ENCODE measurements at regions not wholly inside any gene's neighbourhood (a gene's known extent, or its start where the extent isn't known, plus 50 kb on each side); places are given as distances from the start of the nearest gene placed in this dataset.

DNA sequence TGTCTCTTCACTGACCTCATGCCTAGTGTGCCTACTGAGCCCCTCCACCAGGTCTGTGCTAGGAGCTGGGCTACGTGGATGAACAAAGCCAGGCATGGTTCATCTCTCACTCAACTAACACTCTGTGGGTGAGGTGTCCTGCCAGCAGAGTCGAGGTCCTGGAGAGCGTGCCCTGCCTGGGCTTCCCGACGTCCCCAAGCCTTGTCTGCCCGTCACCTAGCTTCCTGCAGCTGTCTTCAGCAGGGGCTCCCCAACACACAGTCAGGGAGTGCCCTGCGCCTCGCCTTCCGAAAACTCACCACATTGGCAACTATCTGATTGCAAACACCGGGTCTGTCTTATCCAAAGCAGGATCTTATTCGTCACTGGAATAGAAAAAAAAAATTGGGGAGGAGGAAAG lies 167.5 kb upstream of the ZC3H12A start:
- Histone ChIP-seq H3K27ac (ENCODE audit: insufficient read length, low read depth, low read length) (no peak overlapping the region), H2BK120ac (ENCODE audit: low read depth, low read length, poor library complexity, severe bottlenecking) (no peak overlapping the region), H3K27me3 (ENCODE audit: insufficient read depth, low read length) (no peaks in the 10 kb centered on the region), H3K79me2 (ENCODE audit: insufficient read depth, low read length) (no peaks in the 10 kb centered on the region), H2AFZ (ENCODE audit: low read length) (no peak overlapping the region), H2BK20ac (ENCODE audit: low read depth, low read length, poor library complexity, severe bottlenecking) (no peak overlapping the region), H3T11ph (ENCODE audit: low read length) (no peak overlapping the region), H3K4me2 (ENCODE audit: insufficient read depth, insufficient read length, low read length) (no peak overlapping the region), H3K14ac (ENCODE audit: insufficient read depth, low read length) (no peak overlapping the region; the same call in 1 of the 2 replicates), H3K56ac (ENCODE audit: insufficient read length, low read depth, low read length) (no peak overlapping the region), H3K23ac (ENCODE audit: insufficient read length, low read depth, low read length) (no peak overlapping the region), H3K79me1 (ENCODE audit: insufficient read depth, low read depth, low read length, poor library complexity, severe bottlenecking) (no peaks in the 10 kb centered on the region), H2BK5ac (ENCODE audit: insufficient read length, low read length) (no peak overlapping the region), H3K9me3 (ENCODE audit: control insufficient read depth, low read depth, low read length) (no peaks in the 10 kb centered on the region), H3K23me2 (ENCODE audit: insufficient read length, low read depth, low read length, poor library complexity, severe bottlenecking) (peaks cover 2% of the 10 kb centered on the region), H2AK5ac (ENCODE audit: insufficient read length, low read length) (no peak overlapping the region), H4K8ac (replicated peaks; ENCODE audit: insufficient read length, low read depth, low read length) (no peak overlapping the region), H4K5ac (ENCODE audit: insufficient read length, low read depth, low read length) (no peak overlapping the region), H4K20me1 (ENCODE audit: control insufficient read depth, insufficient read depth, insufficient read length) (no peaks in the 10 kb centered on the region), H2BK15ac (ENCODE audit: low read depth, low read length) (no peak overlapping the region), H2BK12ac (ENCODE audit: insufficient read length, low read depth, low read length) (no peak overlapping the region), H3K18ac (ENCODE audit: insufficient read length, low read depth, low read length) (no peak overlapping the region), H3K4ac (ENCODE audit: low read depth, low read length) (no peak overlapping the region), H3K9ac (ENCODE audit: extremely low read depth, insufficient read length, low read length) (no peak overlapping the region), H4K91ac (ENCODE audit: insufficient read length, low read depth, low read length) (no peak overlapping the region), H3K4me1 (ENCODE audit: insufficient read depth, low read length) (no peaks in the 10 kb centered on the region)
- no CpG with 5 or more reads among the region's 11 CpGs for WGBS (ENCODE audit: extremely low coverage, insufficient read length, low lambda C conversion rate)
- Mint-ChIP-seq H3K36me3 (ENCODE audit: insufficient read depth in 1 of 3, low read depth in 3 of 3) (no peaks in the 10 kb centered on the region), H3K27me3 (ENCODE audit: low read depth) (peaks cover 6% of the 10 kb centered on the region; the same call in 1 of the 2 replicates), H3K4me3 (no peak overlapping the region), H3K27ac (peak overlapping the region in 1 of 3 experiments; percentile 41; a peak in 1 of 7 replicates), H3K4me1 (peaks cover 9 to 45% of the 10 kb centered on the region in 2 experiments), H3K9me3 (no peaks in the 10 kb centered on the region)
- no peak for DNase-seq
- TF ChIP-seq, protein P1, sequence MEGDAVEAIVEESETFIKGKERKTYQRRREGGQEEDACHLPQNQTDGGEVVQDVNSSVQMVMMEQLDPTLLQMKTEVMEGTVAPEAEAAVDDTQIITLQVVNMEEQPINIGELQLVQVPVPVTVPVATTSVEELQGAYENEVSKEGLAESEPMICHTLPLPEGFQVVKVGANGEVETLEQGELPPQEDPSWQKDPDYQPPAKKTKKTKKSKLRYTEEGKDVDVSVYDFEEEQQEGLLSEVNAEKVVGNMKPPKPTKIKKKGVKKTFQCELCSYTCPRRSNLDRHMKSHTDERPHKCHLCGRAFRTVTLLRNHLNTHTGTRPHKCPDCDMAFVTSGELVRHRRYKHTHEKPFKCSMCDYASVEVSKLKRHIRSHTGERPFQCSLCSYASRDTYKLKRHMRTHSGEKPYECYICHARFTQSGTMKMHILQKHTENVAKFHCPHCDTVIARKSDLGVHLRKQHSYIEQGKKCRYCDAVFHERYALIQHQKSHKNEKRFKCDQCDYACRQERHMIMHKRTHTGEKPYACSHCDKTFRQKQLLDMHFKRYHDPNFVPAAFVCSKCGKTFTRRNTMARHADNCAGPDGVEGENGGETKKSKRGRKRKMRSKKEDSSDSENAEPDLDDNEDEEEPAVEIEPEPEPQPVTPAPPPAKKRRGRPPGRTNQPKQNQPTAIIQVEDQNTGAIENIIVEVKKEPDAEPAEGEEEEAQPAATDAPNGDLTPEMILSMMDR (conservative IDR thresholded peaks at IDR 0.05) = no peak

Data from H9 (cell line).